ENCODE measurements at regions not wholly inside any gene's neighbourhood (a gene's known extent, or its start where the extent isn't known, plus 50 kb on each side); places are given as distances from the start of the nearest gene placed in this dataset.

- peak; percentile 13 for DNase-seq (ENCODE audit: low read depth)
These were observed 60.9 kb upstream of the OR4E1 start for GRCh38 chr14:21734457-21735074.

DNA sequence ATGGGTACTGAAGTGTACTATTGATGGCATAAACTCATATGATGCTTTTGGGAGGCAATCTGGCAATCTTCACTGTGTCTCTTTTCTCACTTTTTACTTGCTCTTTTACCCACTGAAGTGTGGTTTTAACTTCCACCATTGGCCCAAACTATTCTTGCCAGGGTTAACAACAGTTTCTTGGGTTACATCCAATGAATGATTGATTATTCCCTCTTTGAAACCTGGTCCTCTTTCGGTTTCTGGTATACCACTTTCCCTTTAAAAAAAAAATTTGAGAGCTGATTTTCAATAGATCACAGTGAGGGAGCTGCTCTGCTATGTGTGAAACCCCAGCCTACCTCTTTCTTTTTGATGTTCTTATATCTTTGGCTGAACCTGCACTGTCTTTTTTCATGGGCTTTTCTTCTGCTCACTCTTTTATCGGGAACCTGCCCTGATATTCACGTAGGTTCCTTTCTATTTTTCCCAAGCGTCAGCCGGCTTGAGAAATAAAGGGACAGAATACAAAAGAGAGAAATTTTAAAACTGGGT is 56.1 kb upstream of the OR4E1 start:
- DNase-seq (ENCODE audit: low read depth), result no peak

GRCh38 chr14:21725250-21725649 is 51.6 kb upstream of the OR4E1 start:
- no peak for DNase-seq (ENCODE audit: low read depth)

GRCh38 chr14:21724090-21724973 is 50.7 kb upstream of the OR4E1 start:
- DNase-seq (ENCODE audit: low read depth), result no peak

DNA sequence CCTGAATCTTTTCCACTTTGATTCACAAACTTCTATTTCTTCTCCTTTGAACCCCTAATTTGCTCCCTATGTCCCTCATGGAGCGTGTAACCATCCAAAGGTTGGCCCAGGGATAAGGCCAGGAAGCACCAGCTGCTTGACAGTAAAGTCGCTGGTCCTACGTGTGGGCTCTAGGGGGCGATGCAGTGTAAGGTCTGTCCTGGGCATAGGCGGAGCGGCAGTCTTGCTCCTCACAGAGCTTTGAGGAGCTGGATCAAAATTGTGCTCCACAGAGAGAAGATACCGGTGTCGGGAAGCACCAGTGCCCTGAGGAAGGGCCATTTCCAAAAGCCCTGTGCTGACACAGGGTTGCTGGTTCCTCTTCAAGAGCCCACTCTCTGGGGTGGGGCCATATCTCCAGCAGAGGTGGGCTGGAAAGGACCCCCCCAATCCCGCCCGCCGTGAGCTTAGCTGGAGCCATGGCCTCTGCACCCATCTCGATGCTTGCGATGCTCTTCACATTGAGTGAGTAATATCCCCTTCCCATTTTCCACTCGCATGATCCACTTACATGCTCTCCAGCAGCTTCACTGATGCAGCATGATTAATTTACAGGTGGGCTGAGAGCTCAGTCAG is 49.9 kb upstream of the OR4E1 start:
- peak; percentile 10 for DNase-seq (ENCODE audit: low read depth)

Measured in activated T-cell treated with anti-CD3 and anti-CD28 coated beads for 1 hour (primary cell).